ENCODE measurements at regions not wholly inside any gene's neighbourhood (a gene's known extent, or its start where the extent isn't known, plus 50 kb on each side); places are given as distances from the start of the nearest gene placed in this dataset.

DNA sequence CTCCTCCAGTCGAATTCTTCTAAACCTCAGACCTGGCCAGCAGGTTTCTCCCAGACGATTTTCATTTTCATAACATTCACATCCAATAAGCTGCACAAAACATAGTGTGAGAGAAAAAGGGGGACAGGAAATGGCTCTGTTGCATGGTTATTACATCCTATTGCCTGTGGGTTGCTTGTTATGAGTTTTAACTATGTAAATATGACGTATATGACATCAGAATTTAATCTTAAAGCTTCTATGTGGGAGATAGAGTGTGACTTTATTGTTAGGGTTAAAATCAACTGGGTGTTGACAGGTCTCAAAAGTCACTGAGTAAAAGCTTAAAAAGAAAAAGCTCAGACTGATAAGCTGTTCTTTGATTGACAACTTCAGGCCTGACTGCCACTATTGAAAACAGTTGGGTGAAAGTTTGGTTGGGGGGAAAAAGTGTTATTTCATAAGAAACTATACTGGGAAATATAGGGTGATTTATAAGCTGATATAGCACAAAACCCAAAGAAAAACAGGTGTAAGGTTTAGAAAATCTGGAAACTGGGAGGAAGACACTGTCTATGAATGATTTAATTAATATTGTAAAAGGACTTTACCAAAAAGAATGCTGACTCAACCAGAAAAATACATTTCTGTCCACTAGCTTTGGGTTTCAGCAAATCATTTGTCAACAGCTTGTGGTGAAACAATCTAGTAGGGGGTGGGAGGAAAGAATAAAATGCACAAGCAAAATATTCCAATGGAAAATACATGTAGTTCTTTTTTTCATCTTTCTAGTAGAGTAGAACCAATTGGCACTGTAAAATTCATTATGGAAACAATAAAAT lies 134.1 kb upstream of the CEP162 start:
- H3K9ac ChIP-seq (ENCODE audit: control insufficient read depth, extremely low read depth, insufficient read depth, low read length): no peak overlapping the region
- no peak overlapping the region for H3K27ac ChIP-seq (ENCODE audit: control insufficient read depth, insufficient read depth, low read length)
- FAIRE-seq (no peak), DNase-seq (ENCODE audit: low read depth, low spot score) (no peak)
- H3K79me2 ChIP-seq (ENCODE audit: control insufficient read depth, insufficient read depth, low read length): no peaks in the 10 kb centered on the region
- no peak overlapping the region for H3K4me3 ChIP-seq (ENCODE audit: control insufficient read depth in 2 of 3, extremely low read depth in 1 of 3, insufficient read depth in 2 of 3, low read depth in 1 of 3, low read length in 3 of 3)
- no peak overlapping the region for H3K4me2 ChIP-seq (ENCODE audit: control insufficient read depth, extremely low read depth, insufficient read depth, low read depth, low read length)
- TF ChIP-seq, protein P1, sequence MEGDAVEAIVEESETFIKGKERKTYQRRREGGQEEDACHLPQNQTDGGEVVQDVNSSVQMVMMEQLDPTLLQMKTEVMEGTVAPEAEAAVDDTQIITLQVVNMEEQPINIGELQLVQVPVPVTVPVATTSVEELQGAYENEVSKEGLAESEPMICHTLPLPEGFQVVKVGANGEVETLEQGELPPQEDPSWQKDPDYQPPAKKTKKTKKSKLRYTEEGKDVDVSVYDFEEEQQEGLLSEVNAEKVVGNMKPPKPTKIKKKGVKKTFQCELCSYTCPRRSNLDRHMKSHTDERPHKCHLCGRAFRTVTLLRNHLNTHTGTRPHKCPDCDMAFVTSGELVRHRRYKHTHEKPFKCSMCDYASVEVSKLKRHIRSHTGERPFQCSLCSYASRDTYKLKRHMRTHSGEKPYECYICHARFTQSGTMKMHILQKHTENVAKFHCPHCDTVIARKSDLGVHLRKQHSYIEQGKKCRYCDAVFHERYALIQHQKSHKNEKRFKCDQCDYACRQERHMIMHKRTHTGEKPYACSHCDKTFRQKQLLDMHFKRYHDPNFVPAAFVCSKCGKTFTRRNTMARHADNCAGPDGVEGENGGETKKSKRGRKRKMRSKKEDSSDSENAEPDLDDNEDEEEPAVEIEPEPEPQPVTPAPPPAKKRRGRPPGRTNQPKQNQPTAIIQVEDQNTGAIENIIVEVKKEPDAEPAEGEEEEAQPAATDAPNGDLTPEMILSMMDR (optimal IDR thresholded peaks at IDR 0.05 in 1 of 3, IDR thresholded peaks at IDR 0.05 in 1 of 3, conservative IDR thresholded peaks at IDR 0.05 in 1 of 3; ENCODE audit: extremely low read depth in 1 of 3, insufficient read depth in 2 of 3, low read length in 3 of 3): no peak
- TF ChIP-seq EZH2 (IDR thresholded peaks at IDR 0.05; ENCODE audit: low read length): no peak
- H3K9me3 ChIP-seq (ENCODE audit: control insufficient read depth, low read depth, low read length): no peaks in the 10 kb centered on the region
- H3K27me3 ChIP-seq (ENCODE audit: control insufficient read depth, extremely low read depth, insufficient read depth, low read length): no peaks in the 10 kb centered on the region
- dilution Hi-C loops (cut with MboI; ENCODE audit: extremely low pct_ligation_motif_present, low sequenced_read_pairs): no loop called here
- H2AFZ ChIP-seq (ENCODE audit: control insufficient read depth, low read length): no peak overlapping the region
- H3K4me1 ChIP-seq (ENCODE audit: control insufficient read depth, extremely low read depth, insufficient read depth, low read length): no peaks in the 10 kb centered on the region
- H3K9me1 ChIP-seq (ENCODE audit: control insufficient read depth, extremely low read depth, insufficient read depth, low read length): no peaks in the 10 kb centered on the region
- no peaks in the 10 kb centered on the region for H4K20me1 ChIP-seq (ENCODE audit: control insufficient read depth, extremely low read depth, insufficient read depth, low read length)
- H3K36me3 ChIP-seq (ENCODE audit: control insufficient read depth in 2 of 2, extremely low read depth in 1 of 2, insufficient read depth in 2 of 2, low read length in 2 of 2): no peaks in the 10 kb centered on the region

DNA sequence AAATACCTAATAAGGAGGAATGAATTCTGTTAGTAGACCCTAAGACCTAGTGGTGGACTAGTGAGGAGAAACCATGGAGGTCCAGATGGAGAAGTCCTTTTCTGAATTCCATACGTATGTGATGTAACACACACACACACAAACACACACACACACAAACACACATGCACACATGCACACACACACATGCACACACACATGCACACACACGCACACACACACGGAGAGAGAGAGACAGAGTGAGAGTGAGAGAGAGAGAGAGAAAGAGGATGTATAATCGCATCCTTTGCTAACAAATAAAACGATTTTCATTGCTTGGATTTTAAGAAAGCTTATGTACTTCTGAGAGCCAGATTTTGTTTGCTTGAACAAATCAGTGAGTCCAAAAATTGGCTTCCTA lies 132.6 kb upstream of the CEP162 start:
- no peak for FAIRE-seq
- Histone ChIP-seq H3K27ac (ENCODE audit: control insufficient read depth, insufficient read depth, low read length) (no peak overlapping the region), H4K20me1 (ENCODE audit: control insufficient read depth, extremely low read depth, insufficient read depth, low read length) (no peaks in the 10 kb centered on the region), H3K9me3 (ENCODE audit: control insufficient read depth, low read depth, low read length) (no peaks in the 10 kb centered on the region), H3K4me2 (ENCODE audit: control insufficient read depth, extremely low read depth, insufficient read depth, low read depth, low read length) (no peak overlapping the region), H2AFZ (ENCODE audit: control insufficient read depth, low read length) (no peak overlapping the region), H3K27me3 (ENCODE audit: control insufficient read depth, extremely low read depth, insufficient read depth, low read length) (no peaks in the 10 kb centered on the region), H3K4me1 (ENCODE audit: control insufficient read depth, extremely low read depth, insufficient read depth, low read length) (no peaks in the 10 kb centered on the region), H3K9me1 (ENCODE audit: control insufficient read depth, extremely low read depth, insufficient read depth, low read length) (no peaks in the 10 kb centered on the region), H3K79me2 (ENCODE audit: control insufficient read depth, insufficient read depth, low read length) (no peaks in the 10 kb centered on the region), H3K36me3 (ENCODE audit: control insufficient read depth in 2 of 2, extremely low read depth in 1 of 2, insufficient read depth in 2 of 2, low read length in 2 of 2) (no peaks in the 10 kb centered on the region), H3K9ac (ENCODE audit: control insufficient read depth, extremely low read depth, insufficient read depth, low read length) (no peak overlapping the region), H3K4me3 (ENCODE audit: control insufficient read depth in 2 of 3, extremely low read depth in 1 of 3, insufficient read depth in 2 of 3, low read depth in 1 of 3, low read length in 3 of 3) (no peak overlapping the region)
- DNase-seq (ENCODE audit: low read depth, low spot score): no peak
- dilution Hi-C loops (cut with MboI; ENCODE audit: extremely low pct_ligation_motif_present, low sequenced_read_pairs): no loop called here
- TF ChIP-seq, protein P1 (optimal IDR thresholded peaks at IDR 0.05 in 1 of 3, IDR thresholded peaks at IDR 0.05 in 1 of 3, conservative IDR thresholded peaks at IDR 0.05 in 1 of 3; ENCODE audit: extremely low read depth in 1 of 3, insufficient read depth in 2 of 3, low read length in 3 of 3): no peak
- TF ChIP-seq EZH2 (IDR thresholded peaks at IDR 0.05; ENCODE audit: low read length): no peak

Measured in keratinocyte (primary cell).